GM21526 (cell line): ENCODE measurements at regions not wholly inside any gene's neighbourhood (a gene's known extent, or its start where the extent isn't known, plus 50 kb on each side); places are given as distances from the start of the nearest gene placed in this dataset.

Experiments
- ATAC-seq: cut with Tn5 transposase; IDR thresholded peaks from one replicate; pipeline ENCODE4 v1.9.1; 2021; ENCODE audit warnings: moderate library complexity; ENCODE audit not compliant: unreplicated experiment, low FRiP score

GRCh38 chr7:30212701-30213111 is 71.7 kb upstream of the ZNRF2 start:
- no peak for ATAC-seq

GRCh38 chr7:30213637-30214036 is 70.8 kb upstream of the ZNRF2 start:
- no peak for ATAC-seq

DNA sequence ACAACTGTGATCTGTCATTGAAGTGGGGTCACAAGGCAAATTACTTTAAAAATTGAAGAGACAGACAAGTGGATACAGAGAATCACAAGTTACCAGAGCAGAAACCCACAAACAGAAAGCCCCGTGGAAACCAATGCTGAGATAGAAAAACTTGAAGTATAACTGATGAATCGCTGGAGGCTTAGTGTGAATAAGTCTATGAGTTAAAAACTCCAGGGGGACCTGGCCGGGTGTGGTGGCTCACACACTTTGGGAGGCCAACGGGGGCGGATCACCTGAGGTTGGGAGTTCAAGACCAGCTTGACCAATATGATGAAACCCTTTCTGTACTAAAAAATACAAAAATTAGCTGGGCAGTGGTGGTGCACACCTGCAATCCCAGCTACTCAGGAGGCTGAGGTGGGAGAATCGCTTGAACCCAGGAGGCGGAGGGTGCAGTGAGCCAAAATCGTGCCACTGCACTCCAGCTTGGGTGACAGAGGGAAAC is 69.7 kb upstream of the ZNRF2 start:
- ATAC-seq = no peak

DNA sequence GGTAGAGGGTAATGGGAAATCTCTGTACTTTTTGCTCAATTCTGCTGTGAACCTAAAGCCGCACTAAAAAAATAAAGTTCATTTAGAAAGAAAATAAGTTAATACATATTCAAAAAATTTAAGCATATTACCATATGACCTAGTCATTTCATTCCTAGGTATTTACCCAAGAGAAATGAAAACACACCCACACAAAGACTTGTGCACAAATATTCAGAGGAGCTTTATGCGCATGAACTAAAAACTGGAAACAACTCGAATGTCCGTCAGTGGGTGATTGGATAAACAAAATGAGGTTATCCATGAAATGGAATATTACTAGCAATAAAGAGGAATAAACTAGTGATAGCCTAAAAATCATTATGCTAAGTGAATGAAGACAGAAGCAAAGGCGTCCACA is 62.6 kb upstream of the ZNRF2 start:
- ATAC-seq = no peak

DNA sequence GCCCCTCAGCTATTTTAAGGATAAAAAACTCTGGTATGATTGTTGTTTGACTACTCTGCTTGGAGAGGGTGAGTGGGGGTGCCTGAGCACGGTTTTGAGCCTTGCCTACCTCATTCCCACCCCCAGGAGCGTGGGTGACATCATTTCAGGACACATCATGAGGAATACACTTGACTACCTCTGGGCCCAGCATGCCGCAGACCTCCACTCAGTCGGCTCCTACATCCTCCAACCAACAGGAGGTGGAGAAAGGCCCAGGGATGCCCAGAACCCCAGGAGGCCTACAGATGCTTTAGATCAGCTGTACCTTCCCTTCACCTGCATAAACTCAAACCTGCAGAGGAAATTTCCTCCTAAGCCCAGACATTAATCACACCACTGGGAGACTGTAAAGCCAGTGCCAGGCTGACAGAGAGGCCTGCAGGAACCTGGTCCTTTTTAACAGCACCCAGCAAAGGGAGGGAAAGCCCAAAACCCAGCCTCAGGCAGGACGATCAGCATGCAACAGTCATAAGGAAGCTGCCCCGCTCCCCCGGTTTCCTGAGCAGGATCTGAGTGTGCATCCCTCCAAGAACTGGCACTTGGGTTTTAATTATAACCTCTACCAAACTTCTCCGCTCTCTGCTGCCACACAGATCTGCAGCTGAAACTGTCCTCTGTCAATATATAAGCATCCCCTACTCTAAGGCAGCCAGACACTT is 61.7 kb upstream of the ZNRF2 start:
- no peak for ATAC-seq

GRCh38 chr7:30223896-30224295 is 60.5 kb upstream of the ZNRF2 start:
- no peak for ATAC-seq

GRCh38 chr7:30224511-30225062 is 59.8 kb upstream of the ZNRF2 start:
- no peak for ATAC-seq

DNA sequence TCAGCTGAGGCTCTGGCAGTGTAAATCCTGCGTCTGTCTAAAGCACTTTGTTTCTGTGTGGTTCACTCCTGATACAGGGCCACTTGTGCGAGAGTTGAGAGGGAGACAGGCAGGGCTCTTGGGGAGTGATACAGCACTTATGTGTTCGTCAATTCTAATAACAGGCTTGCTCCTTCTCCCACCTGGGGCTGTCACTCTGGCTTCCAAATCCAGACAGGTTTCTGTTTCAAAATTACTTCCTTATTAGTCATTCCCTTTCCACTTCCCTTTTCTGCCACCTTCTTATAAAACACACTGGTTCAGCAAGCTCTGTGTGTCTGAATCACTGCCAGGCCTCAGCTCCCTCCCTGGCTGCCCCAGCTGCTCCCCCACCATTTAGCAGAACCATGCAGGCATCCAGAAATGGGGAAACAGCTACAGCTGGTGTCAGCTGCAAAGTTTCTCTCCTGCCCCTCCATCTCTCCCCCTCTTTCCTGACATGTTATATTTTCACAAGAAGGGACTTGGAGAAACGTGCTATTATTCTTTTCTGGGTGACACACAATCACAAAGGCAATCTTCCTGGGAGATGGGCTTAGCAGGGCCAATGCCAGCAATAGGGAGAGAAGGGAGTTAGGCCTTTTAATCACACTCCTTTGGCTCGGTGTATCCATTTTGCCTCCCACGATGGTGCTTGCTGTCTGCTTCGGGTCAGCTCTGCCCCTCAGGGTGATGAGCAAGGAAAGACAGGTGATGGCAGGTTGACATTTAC is 58.4 kb upstream of the ZNRF2 start:
- ATAC-seq = peak; percentile 64

GRCh38 chr7:30226614-30227268 is 57.7 kb upstream of the ZNRF2 start:
- ATAC-seq = no peak

DNA sequence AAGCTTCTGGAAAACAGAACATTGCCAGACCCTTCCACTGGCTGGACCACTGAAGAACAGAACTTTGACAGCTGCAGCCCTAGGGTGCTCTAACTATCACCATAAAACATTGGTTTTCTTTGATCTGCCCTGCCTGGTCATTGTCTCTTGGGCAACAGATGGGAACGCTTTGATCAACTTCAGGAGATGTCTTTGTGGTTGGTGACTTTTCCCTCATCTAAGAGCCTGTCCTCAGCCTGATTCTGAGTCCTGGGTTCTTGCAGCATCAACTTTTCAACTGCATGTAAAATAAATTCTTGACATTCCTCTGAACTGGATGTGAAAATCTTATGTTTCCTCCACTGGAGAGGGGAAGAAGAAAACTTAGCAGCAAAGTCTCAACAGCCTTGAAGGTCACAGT is 53.1 kb upstream of the ZNRF2 start:
- no peak for ATAC-seq

GRCh38 chr7:30232391-30232790 is 52.0 kb upstream of the ZNRF2 start:
- ATAC-seq = no peak
